Neutrophil (primary cell): ENCODE measurements at regions not wholly inside any gene's neighbourhood (a gene's known extent, or its start where the extent isn't known, plus 50 kb on each side); places are given as distances from the start of the nearest gene placed in this dataset.

ENCODE experiments used
- H3K27ac ChIP-seq: fragments of 200-600 bp; sonication (generic); 2 replicates; pipeline ENCODE4 v1.5.1; 2016; ENCODE audit warnings: mild to moderate bottlenecking, moderate library complexity
- H3K27me3 ChIP-seq: fragments of 200-600 bp; sonication (generic); 2 replicates; pipeline ENCODE4 v1.6.0; 2016; ENCODE audit warnings: mild to moderate bottlenecking
- H3K36me3 ChIP-seq: fragments of 200-600 bp; sonication (generic); 2 replicates; pipeline ENCODE4 v1.5.1; 2017
- H3K4me1 ChIP-seq, 2 experiments: fragments of 200-600 bp in 1 of 2; sonication (generic) in 1 of 2; 1 replicate in 1 of 2; 2 replicates in 1 of 2; pipeline versions ENCODE4 v1.5.1 to v1.6.1; 2013 to 2016; ENCODE audit warnings: low read depth in 1 of 2, low read length in 1 of 2, mild to moderate bottlenecking in 1 of 2, moderate library complexity in 1 of 2; ENCODE audit not compliant: control insufficient read depth in 1 of 2, insufficient read depth in 1 of 2
- H3K4me3 ChIP-seq, 2 experiments: fragments of 200-600 bp in 1 of 2; sonication (generic) in 1 of 2; 1 replicate in 1 of 2; 2 replicates in 1 of 2; pipeline ENCODE4 v1.5.1; 2013 to 2016; ENCODE audit warnings: low read depth in 1 of 2, low read length in 1 of 2, mild to moderate bottlenecking in 1 of 2, moderate library complexity in 1 of 2
- H3K9me3 ChIP-seq: fragments of 200-600 bp; sonication (generic); 2 replicates; pipeline ENCODE4 v1.5.1; 2016
- TF ChIP-seq, protein P1 (sequence below): fragments of 200-600 bp; sonication (generic); IDR thresholded peaks from 2 replicates; pipeline ENCODE4 v1.5.1; 2016; ENCODE audit warnings: antibody characterized with exemption

DNA sequence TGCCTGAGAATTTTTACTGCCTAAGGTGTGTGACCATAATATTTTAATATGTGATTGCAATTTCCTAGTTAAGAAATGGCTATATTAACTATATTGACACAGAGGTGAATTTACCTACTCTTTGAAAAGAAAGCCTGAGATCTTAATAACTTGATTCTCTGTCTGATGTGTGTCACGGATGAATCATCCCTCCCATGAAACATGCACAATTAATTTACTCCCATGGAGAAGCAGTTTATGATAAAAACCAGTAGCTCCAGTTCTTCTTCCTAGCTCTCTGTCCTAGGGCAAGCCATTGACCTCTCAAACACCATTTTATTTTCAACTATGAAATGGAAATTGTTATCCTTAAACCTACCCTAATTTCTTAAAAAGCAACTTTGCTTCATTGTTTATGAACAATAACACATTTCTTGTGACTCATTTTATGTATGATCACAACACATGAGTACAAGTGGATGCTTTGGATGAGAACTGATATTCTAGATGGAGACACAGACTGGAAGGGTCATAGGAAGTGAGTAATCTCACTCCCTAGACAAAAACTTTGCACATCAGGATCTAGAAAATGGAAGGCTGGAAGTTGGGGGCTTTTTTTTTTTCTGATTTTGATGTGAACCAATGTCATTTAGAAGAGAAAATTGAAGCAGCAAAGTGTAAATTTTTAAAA lies 438.3 kb downstream of the GPAT3 start:
- H3K36me3 ChIP-seq: no peaks in the 10 kb centered on the region
- no peak overlapping the region for H3K27ac ChIP-seq
- TF ChIP-seq, protein P1, sequence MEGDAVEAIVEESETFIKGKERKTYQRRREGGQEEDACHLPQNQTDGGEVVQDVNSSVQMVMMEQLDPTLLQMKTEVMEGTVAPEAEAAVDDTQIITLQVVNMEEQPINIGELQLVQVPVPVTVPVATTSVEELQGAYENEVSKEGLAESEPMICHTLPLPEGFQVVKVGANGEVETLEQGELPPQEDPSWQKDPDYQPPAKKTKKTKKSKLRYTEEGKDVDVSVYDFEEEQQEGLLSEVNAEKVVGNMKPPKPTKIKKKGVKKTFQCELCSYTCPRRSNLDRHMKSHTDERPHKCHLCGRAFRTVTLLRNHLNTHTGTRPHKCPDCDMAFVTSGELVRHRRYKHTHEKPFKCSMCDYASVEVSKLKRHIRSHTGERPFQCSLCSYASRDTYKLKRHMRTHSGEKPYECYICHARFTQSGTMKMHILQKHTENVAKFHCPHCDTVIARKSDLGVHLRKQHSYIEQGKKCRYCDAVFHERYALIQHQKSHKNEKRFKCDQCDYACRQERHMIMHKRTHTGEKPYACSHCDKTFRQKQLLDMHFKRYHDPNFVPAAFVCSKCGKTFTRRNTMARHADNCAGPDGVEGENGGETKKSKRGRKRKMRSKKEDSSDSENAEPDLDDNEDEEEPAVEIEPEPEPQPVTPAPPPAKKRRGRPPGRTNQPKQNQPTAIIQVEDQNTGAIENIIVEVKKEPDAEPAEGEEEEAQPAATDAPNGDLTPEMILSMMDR: no peak
- H3K9me3 ChIP-seq: no peaks in the 10 kb centered on the region
- H3K4me3 ChIP-seq: no peak overlapping the region
- H3K4me1 ChIP-seq: no peaks in the 10 kb centered on the region
- H3K27me3 ChIP-seq: no peaks in the 10 kb centered on the region

DNA sequence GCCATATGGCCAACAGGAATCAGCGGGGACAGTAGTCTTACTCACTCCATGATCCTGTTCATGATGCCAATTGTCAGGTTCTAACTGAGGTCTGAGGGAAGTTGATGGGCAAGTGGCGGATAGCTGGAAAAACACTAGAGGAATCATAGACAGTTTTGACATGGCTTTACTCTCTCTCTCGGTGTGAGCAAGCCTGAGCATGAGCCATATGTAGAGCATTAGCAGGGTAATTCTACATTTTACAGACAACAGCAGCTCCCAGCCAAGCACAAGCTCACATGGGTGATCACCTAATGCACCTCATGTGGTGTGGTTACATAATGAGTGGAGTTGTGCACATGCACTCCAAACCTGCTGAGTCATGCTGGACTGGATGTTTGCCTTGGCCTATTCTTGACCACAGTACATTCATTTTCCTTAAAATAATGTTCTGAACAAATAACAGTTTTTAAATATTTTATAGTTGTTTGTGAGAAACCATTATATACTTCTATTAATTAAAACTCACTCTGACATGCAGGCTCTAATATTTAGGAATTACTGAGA lies 429.2 kb downstream of the GPAT3 start:
- TF ChIP-seq, protein P1: no peak
- Histone ChIP-seq H3K9me3 (no peaks in the 10 kb centered on the region), H3K27me3 (no peaks in the 10 kb centered on the region), H3K27ac (no peak overlapping the region), H3K4me3 (no peak overlapping the region), H3K36me3 (no peaks in the 10 kb centered on the region), H3K4me1 (no peaks in the 10 kb centered on the region)

DNA sequence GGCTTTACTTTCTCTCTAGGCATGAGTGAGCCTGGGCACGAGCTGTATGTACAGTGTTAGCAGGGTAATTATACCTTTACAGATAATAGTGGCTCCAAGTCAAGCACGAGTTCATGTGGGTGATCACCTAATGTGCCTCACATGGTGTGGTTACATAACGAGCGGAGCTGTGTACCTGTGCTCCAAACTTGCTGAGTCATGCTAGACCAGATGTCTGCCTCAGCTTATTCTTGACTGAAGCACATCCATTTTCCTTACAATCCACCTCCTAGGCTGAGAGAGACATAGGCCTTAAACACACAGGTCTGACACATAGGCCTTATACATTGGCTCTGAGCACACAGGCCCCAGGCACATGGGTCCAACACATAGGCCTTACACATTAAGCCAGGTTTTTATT lies 426.6 kb downstream of the GPAT3 start:
- Histone ChIP-seq H3K9me3 (no peaks in the 10 kb centered on the region), H3K27ac (no peak overlapping the region), H3K27me3 (no peaks in the 10 kb centered on the region), H3K4me1 (no peaks in the 10 kb centered on the region), H3K36me3 (no peaks in the 10 kb centered on the region), H3K4me3 (no peak overlapping the region)
- TF ChIP-seq, protein P1: no peak

DNA sequence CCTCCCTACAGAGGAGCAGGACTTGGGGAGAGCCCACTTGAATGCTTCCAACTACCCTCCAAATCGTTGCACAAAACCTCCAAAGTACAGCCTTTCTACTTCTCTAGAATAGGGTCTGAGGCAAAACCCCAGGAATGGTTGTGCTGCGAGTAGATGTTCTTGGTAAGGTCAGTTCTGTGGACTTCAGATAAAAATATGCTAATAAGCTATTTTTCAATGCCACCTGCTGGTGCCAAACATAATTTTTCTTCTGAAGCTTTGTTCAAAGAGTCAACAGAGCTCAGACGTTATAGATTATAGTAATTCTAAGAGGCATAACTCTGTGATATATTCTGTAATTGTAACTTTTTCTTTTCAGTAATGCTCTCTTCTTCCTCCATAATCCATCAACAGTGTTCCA lies 425.7 kb downstream of the GPAT3 start:
- Histone ChIP-seq H3K27ac (no peak overlapping the region), H3K4me3 (no peak overlapping the region), H3K9me3 (no peaks in the 10 kb centered on the region), H3K4me1 (no peaks in the 10 kb centered on the region), H3K36me3 (no peaks in the 10 kb centered on the region), H3K27me3 (no peaks in the 10 kb centered on the region)
- TF ChIP-seq, protein P1: no peak

DNA sequence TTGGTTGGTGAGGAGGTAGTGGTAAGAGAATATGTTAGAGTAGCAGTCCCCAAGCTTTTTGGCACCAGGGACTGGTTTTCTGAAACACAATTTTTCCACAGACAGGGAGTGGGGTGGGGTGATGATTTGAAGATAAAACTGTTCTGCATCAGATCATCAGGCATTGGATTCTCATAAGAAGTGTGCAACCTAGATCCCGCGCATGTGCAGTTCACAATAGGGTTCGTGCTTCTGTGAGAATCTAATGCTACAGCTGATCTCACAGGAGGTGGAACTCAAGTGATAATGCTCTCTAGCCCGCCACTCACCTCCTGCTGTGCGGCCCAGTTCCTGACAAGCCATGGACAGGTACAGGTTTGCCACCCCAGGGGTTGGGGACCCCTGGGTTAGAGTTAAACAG lies 423.3 kb downstream of the GPAT3 start:
- H3K4me3 ChIP-seq: no peak overlapping the region
- H3K9me3 ChIP-seq: no peaks in the 10 kb centered on the region
- H3K36me3 ChIP-seq: no peaks in the 10 kb centered on the region
- no peaks in the 10 kb centered on the region for H3K27me3 ChIP-seq
- TF ChIP-seq, protein P1: no peak
- H3K4me1 ChIP-seq: no peaks in the 10 kb centered on the region
- no peak overlapping the region for H3K27ac ChIP-seq
